ENCODE measurements at regions not wholly inside any gene's neighbourhood (a gene's known extent, or its start where the extent isn't known, plus 50 kb on each side); places are given as distances from the start of the nearest gene placed in this dataset.

- TF ChIP-seq CTCF (IDR thresholded peaks at IDR 0.05; ENCODE audit: extremely low read depth in 1 of 2, insufficient read depth in 1 of 2, low read depth in 1 of 2, low read length in 2 of 2) (no peak), EZH2 (IDR thresholded peaks at IDR 0.05; ENCODE audit: borderline replicate concordance, low read depth, low read length, severe bottlenecking) (no peak)
Observed at GRCh38 chrX:4129626-4130025, 416.2 kb upstream of the PRKX start.
